ENCODE measurements at regions not wholly inside any gene's neighbourhood (a gene's known extent, or its start where the extent isn't known, plus 50 kb on each side); places are given as distances from the start of the nearest gene placed in this dataset.

DNA sequence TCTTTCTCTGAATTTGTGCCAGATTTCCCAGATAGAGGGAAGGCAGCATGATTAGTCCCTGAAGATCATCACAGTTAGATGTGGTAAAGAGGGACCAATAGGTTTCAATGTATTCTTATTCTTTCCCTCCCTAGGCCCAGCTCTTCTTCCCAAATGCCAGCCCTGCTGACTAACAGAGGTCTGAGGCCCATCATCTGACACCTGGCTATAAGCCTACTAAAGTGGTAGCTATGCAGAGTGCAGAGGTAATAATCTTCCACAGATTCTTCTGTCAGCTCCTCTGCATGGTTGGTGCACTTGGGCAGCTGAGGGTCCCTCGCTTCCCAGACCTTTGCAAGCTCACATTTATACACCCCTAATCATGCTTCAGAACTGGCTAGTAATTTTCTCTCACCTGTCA lies 63.7 kb upstream of the PZP start:
- Histone ChIP-seq H3K27me3 (replicated peaks in 1 of 4; ENCODE audit: control insufficient read depth in 3 of 4, extremely low read depth in 1 of 4, insufficient read depth in 3 of 4, low read length in 3 of 4) (no peaks in the 10 kb centered on the region), H3K4me2 (ENCODE audit: insufficient read depth in 1 of 2, low read depth in 2 of 2, low read length in 2 of 2) (no peak overlapping the region), H3K4ac (replicated peaks; ENCODE audit: insufficient read length, low read depth, low read length) (no peak overlapping the region), H2BK120ac (replicated peaks; ENCODE audit: low read depth, low read length) (no peak overlapping the region), H3K9me3 (ENCODE audit: insufficient read depth in 2 of 2, low read depth in 1 of 2, low read length in 1 of 2) (no peaks in the 10 kb centered on the region), H3K14ac (ENCODE audit: insufficient read length) (no peak overlapping the region), H3K79me1 (ENCODE audit: low read depth, low read length) (no peaks in the 10 kb centered on the region), H3K23ac (ENCODE audit: insufficient read length) (no peak overlapping the region), H3K4me3 (ENCODE audit: extremely low read depth in 1 of 4, insufficient read depth in 2 of 4, low read depth in 3 of 4, low read length in 4 of 4) (no peak overlapping the region), H4K20me1 (replicated peaks in 1 of 2; ENCODE audit: control insufficient read depth in 1 of 2, insufficient read depth in 2 of 2, low read length in 2 of 2) (no peaks in the 10 kb centered on the region), H3K4me1 (replicated peaks in 1 of 4; ENCODE audit: control insufficient read depth in 3 of 4, insufficient read depth in 4 of 4, low read length in 3 of 4) (no peaks in the 10 kb centered on the region), H3K36me3 (ENCODE audit: control insufficient read depth in 2 of 4, insufficient read depth in 4 of 4, low read length in 3 of 4) (no peaks in the 10 kb centered on the region), H2AK5ac (ENCODE audit: low read depth, low read length) (no peak overlapping the region), H3K23me2 (ENCODE audit: low read depth, low read length) (no peaks in the 10 kb centered on the region), H3K56ac (replicated peaks; ENCODE audit: insufficient read length, low read depth, low read length) (no peak overlapping the region), H2BK12ac (ENCODE audit: low read depth, low read length) (no peak overlapping the region), H2BK20ac (ENCODE audit: low read length) (no peak overlapping the region), H4K91ac (replicated peaks; ENCODE audit: insufficient read length, low read length) (no peak overlapping the region), H3K27ac (ENCODE audit: low read depth, low read length) (no peak overlapping the region), H3K9ac (replicated peaks in 1 of 4; ENCODE audit: extremely low read depth in 1 of 4, low read depth in 3 of 4, low read length in 3 of 4) (no peak overlapping the region), H2AFZ (ENCODE audit: low read length) (no peak overlapping the region), H3K18ac (ENCODE audit: extremely low read depth, low read length) (no peak overlapping the region), H4K5ac (ENCODE audit: insufficient read length, low read depth, low read length) (no peak overlapping the region), H3K79me2 (ENCODE audit: control insufficient read depth in 1 of 2, insufficient read depth in 2 of 2, low read length in 2 of 2) (no peaks in the 10 kb centered on the region), H4K8ac (ENCODE audit: extremely low read depth, insufficient read depth, low read length) (no peak overlapping the region), H2BK15ac (ENCODE audit: low read length) (no peak overlapping the region), H2BK5ac (ENCODE audit: low read depth, low read length) (no peak overlapping the region)
- DNase-seq (ENCODE audit: low read depth in 1 of 2, low spot score in 2 of 2), result no peak
- 94% methylated on average over 1 of the region's 1 CpG; no CpG with 5 or more reads in 1 of the 2 experiments for WGBS, 2 experiments (ENCODE audit: extremely low coverage in 1 of 2, insufficient coverage in 1 of 2, insufficient read length in 1 of 2, insufficient replicate concordance in 2 of 2, low coverage in 1 of 2, low lambda C conversion rate in 2 of 2, missing lambda C conversion rate in 1 of 2)
- CTCF ChIA-PET (ENCODE audit: partially characterized antibody), result interaction anchor here (1.2 to 1.7 kb wide), 2 partner anchors 12 to 233 kb away, joined by 4 to 6 read pairs; no protein-coding TSS in a partner anchor
- no peak for FAIRE-seq
- POLR2A ChIA-PET (ENCODE audit: partially characterized antibody), result no interaction called here
- TF ChIP-seq USF2 (IDR thresholded peaks at IDR 0.05; ENCODE audit: low read length) (no peak), CEBPB (IDR thresholded peaks at IDR 0.05; ENCODE audit: low read depth, low read length) (no peak), MAX (IDR thresholded peaks at IDR 0.05) (no peak), CTCF (IDR thresholded peaks at IDR 0.05; ENCODE audit: control extremely low read depth in 1 of 3, insufficient read depth in 1 of 3, low read depth in 1 of 3, low read length in 3 of 3) (no peak), SRF (IDR thresholded peaks at IDR 0.05; ENCODE audit: low read depth, low read length) (no peak), SP1 (IDR thresholded peaks at IDR 0.05; ENCODE audit: low read depth, low read length) (no peak), EP300 (IDR thresholded peaks at IDR 0.05; ENCODE audit: borderline replicate concordance in 1 of 2, low read depth in 2 of 2, low read length in 2 of 2) (no peak), POLR2AphosphoS5 (IDR thresholded peaks at IDR 0.05; ENCODE audit: low read depth, low read length) (no peak), KDM1A (IDR thresholded peaks at IDR 0.05; ENCODE audit: borderline replicate concordance, low read length) (no peak), GABPA (IDR thresholded peaks at IDR 0.05; ENCODE audit: borderline replicate concordance, insufficient read depth, low read length) (no peak), TCF12 (IDR thresholded peaks at IDR 0.05; ENCODE audit: low read depth, low read length) (no peak), SIX5 (IDR thresholded peaks at IDR 0.05; ENCODE audit: low read depth, low read length) (no peak)
